Retinal pigment epithelial cell (primary cell): ENCODE measurements at regions not wholly inside any gene's neighbourhood (a gene's known extent, or its start where the extent isn't known, plus 50 kb on each side); places are given as distances from the start of the nearest gene placed in this dataset.

Experiments used
- DNase-seq: peaks from one replicate; pipeline ENCODE4 v3.0.0-alpha.2; 2010; ENCODE audit warnings: low read depth
- H3K4me3 ChIP-seq: 2 replicates; pipeline ENCODE4 v1.5.1; 2011; ENCODE audit warnings: mild to moderate bottlenecking, low read length, control low read depth, moderate library complexity
- CTCF ChIP-seq: conservative IDR thresholded peaks from 2 replicates; pipeline ENCODE4 v1.5.1; 2011; ENCODE audit warnings: low read depth, low read length, control low read depth, inconsistent platforms

DNA sequence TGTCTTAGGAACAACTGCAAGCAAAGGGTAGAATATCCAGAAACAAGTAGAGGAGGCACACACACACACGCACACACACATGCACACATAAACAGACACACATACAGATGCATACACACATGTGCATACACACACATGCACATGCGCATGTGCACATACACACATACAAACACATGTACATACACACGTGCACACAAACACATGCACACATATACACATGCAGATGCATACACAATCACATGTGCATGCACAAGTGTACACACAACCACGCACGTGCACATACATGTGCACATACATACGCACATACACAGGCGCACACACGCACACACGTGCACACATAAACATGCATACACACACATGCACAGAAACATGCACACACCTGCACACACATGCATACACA, 206.5 kb upstream of the OPRM1 start:
- no peak for DNase-seq
- no peak overlapping the region for H3K4me3 ChIP-seq
- TF ChIP-seq CTCF: no peak

- no peak overlapping the region for H3K4me3 ChIP-seq
- no peak for DNase-seq
- no peak for TF ChIP-seq CTCF
These were observed 207.5 kb upstream of the OPRM1 start for GRCh38 chr6:153831350-153832078.

- TF ChIP-seq CTCF: no peak
- no peak overlapping the region for H3K4me3 ChIP-seq
These were observed 221.9 kb upstream of the OPRM1 start for GRCh38 chr6:153817173-153817572.

DNA sequence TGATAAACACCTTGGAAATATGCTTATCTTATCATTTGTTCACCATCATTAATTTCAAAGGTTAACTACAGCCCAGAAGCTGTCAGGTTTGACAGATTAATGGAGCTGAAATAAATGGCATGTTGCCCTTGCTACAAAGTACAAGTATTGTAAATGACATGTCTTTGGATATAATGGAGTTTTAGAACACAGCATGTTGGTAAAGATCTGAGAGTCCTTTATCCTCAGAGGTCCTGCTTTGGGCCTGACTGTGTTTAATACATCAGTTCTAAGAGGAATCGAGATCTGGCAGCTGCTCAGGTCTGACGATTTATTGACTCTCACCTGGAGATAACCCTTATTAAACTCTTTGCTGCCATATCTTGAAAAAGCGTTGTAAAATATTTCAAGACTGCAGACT, 222.7 kb upstream of the OPRM1 start:
- TF ChIP-seq CTCF: no peak
- H3K4me3 ChIP-seq: no peak overlapping the region
- no peak for DNase-seq

More at GRCh38 chr6:153817173-153817572, 221.9 kb upstream of the OPRM1 start:
- DNase-seq: no peak

DNA sequence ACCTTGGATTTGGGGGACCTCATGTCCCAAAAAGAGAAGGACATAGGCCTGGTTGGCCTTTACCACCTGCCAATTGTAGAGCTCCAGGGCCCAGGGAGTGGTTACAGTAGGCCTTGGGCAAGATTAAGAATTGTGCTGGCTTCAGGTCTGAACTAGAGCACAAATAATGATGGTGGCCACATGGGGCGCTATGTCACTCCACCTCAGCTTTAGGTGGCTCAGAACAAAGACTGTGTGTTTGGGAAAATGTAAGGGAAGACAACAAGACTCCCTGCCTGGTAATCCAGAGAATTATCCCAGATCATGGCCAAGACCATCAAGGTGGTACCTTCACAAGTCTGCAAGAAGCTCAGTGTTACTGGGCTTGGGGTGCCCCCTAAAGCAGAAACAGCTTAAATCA, 224.9 kb upstream of the OPRM1 start:
- H3K4me3 ChIP-seq: no peak overlapping the region
- peak; percentile 21 for TF ChIP-seq CTCF
- DNase-seq: no peak

DNA sequence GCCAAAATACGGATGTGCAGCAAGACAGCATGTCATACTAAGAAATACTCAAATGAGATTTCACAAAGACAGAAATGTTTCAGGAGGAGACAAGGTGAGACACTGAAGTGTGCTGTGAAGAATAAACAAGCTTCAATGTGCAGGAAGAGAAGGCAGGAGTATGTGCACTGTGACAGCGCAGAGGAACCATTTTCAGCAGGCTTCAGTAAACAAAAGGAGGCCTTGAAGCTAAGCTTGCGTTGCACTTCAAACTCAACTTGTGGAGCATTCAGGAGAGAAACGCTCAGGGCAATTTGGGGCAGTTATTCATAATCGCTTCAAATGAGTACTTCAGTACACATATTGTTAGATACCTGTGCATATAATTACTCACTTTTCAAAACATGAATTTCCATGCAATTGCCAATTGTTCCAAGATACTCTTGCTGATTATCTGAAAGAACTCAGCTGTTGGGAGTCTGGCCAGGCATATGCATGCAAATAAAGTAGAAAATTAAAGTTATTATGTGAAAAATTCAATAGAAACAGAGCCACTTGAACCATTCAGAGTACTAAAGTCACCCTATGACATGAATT, 234.2 kb upstream of the OPRM1 start:
- H3K4me3 ChIP-seq: no peak overlapping the region
- TF ChIP-seq CTCF: no peak
- no peak for DNase-seq

DNA sequence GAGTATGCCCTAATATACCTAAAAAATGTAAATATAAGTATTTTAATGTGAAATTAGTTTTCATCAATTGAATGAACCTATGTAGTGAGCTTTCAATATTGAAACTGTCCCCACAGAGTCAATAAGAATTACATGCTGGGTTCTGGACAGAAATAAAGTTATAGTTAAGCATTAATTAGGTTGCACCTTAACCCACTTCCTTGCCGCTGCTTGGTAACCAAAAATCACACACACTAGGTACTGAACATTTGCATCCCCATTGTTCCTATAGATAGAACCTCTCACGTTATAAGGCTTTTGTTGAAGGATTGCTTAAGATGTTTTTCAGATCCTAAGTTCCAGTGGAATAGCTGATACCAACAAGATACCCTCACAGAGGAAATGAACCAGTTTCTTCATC, 237.1 kb upstream of the OPRM1 start:
- no peak for TF ChIP-seq CTCF
- DNase-seq: no peak
- H3K4me3 ChIP-seq: no peak overlapping the region
